Mucosa of gallbladder (tissue), 1 donor: ENCODE measurements at regions not wholly inside any gene's neighbourhood (a gene's known extent, or its start where the extent isn't known, plus 50 kb on each side); places are given as distances from the start of the nearest gene placed in this dataset.

ENCODE experiments used
- DNase-seq: peaks from one replicate; pipeline ENCODE4 v3.0.0-alpha.2; 2020; ENCODE audit warnings: low spot score
- donor health status: DM: no; HTN: no; CAD: no.

DNA sequence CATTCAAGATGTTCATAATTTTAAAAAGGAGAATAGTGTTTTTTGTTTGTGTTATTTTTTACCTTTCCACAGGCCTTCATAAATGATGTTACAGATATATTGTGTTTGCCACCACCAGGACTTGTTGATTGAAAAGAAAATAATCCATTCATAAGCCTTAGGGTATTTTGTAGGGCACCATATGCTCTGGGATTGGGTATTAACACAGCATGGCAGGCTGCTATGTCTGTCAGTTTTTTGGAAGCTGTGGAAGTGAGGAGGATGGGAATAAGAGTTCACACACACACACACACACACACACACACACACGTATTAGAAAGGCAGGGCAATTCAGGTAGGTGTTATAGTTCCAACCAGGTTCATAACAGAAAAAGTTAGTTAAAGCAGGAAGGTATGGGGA lies 237.9 kb downstream of the HDGFL1 start:
- no peak for DNase-seq

DNA sequence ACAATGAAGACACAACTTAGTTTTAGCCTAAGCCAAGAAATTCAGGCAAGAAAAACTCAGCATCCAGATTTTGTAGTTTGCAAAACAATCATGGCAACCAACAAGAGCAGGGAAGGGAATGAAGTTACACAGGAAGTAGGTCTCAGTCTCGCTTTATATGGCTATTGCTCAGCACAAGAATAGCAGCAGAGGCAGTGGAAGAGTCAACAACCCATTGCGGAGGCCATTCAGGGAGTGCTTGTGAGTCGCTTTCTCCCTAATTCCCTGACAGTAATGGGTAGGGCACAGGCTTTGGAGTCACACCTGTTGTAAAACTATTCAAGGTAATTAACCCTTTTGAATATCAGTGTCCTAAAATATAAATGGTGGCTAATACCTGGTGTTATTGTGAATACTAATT lies 238.5 kb downstream of the HDGFL1 start:
- no peak for DNase-seq

DNA sequence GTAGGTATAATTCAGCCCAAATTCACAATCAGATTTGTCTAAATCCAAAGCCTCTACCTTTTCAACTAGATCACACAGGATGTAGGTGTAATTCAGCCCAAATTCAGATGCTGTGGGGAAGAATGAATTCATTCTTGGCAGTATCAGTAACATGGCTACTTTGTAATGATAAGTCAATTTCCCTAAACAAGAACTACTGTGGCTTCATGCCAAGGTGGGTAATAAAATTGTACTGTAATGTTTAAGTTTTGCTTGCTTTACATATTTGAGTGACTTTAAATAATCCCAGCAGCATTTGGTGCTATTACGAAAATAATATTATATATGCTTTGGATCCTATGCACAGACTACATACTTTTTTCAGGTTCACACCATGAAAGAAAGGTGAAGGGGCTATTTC lies 239.1 kb downstream of the HDGFL1 start:
- no peak for DNase-seq

DNA sequence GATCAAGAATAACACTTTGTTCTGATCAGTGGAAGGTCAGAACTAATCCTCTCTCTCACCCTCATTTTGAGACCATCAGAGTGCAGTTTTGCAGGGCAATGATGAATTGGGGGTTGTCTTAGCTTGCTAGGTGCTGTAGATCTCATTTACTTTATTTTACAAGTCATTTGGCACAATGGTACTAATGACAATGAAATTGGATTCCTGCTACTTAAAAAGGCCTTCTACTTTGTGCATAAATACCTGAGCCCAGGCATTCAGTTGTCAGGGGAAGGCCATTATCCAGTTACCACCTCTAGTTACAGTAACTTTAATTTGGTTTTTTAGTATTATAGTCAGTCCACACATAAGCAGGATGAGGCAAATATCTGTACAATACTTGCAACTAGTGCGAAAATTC lies 240.0 kb downstream of the HDGFL1 start:
- DNase-seq, result no peak

DNA sequence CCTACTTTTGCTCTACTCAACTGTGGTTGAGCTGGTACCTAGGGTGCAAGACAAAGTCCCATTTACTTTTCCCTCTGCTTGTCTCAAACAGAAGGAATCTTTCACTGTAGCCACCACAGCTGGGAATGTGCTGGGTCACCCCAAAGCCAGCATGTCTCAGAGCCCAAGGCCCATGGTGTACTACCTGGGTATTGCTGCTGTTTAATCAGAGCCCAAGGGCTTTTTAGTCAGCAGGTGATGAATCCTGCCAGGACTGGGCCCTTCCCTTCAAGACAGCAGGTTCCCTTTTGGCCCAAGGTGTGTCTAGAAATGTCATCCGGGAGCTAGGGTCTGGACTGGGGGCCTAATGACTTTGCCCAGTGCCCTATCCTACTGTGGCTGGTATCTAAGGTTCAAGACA lies 249.8 kb downstream of the HDGFL1 start:
- DNase-seq, result no peak

DNA sequence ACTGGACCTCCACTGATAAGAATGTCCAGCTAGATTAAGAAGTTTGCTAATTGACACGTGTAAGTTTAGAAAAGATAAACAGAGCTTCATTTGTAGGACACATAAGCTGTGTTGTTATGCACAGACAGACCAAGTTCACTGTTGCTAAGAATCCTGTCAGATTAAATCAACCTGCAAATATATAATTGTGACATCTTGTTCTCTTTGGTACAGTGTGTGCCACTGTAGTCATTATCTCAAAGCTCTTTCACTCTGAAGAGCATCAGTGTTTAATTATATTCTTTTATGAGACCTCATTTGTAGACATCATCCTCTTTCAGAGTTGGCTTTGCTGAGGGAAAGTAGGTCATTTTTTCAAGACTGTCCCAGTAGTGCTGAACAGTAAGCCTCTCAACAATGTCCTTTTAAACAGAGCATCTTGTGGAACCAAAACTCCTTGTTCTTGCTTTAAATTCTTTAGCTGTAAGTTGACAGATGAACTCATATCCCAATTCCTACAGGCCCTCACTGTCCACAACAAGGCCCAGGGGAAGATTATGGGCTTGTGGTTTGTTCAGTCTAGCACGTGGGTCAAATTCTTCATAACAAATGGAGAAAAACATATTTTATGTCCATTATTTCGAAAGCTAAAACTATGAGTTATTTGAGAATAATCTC lies 252.4 kb downstream of the HDGFL1 start:
- no peak for DNase-seq

DNA sequence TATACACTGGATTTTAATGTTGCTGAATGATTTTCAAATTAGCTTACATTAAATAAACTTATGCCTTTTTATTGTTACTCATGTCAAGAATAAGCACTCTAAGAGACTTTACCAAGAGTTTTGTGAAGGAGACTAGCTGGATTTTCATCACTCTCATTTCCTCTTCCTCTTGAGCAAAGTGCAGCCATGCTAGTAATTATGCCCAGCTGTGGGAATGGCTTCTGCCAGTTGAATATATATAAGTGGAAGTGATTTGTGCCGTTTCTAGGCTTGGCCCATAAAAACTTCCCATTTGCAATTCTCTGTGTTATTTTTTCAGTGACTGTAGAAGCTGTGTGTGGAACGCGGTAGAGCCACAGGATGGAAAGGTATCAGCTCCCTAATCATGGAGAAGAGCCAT lies 255.8 kb downstream of the HDGFL1 start:
- no peak for DNase-seq

DNA sequence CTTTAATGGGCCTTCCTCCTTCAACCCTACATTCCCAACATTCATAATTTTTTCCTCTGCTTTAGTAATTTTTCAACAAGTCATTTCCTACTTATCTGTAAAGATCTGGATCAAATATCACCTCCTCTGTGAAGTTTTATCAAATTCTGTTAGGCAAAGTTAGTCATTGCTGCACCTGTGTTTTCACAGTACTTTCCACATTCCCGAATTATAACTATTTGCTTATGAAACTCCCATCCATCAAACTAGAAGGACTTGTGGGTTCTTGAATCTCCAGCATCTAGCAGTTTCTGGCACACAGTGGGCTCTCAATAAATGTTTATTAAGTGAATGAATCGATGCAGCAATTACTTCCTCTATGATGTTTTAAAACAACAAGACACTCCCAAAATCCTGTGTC lies 257.6 kb downstream of the HDGFL1 start:
- no peak for DNase-seq

DNA sequence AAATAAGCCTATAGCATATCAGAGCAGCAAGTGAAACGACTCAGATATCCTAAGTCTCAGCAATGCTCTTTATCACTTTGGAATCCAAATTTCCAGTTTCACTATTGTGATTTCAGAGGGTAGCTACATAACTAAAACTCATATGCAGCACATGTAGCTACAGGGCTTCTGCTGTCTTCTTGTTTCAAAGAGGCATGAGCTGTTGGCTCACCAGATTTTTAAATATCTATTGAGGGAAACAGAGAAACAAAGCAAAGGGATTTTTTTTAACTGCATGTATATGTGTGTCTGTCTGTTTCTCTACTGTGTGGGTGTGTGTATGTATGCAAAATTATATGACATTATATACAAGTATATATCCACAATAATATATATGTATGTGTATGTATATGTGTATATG lies 258.4 kb downstream of the HDGFL1 start:
- no peak for DNase-seq

DNA sequence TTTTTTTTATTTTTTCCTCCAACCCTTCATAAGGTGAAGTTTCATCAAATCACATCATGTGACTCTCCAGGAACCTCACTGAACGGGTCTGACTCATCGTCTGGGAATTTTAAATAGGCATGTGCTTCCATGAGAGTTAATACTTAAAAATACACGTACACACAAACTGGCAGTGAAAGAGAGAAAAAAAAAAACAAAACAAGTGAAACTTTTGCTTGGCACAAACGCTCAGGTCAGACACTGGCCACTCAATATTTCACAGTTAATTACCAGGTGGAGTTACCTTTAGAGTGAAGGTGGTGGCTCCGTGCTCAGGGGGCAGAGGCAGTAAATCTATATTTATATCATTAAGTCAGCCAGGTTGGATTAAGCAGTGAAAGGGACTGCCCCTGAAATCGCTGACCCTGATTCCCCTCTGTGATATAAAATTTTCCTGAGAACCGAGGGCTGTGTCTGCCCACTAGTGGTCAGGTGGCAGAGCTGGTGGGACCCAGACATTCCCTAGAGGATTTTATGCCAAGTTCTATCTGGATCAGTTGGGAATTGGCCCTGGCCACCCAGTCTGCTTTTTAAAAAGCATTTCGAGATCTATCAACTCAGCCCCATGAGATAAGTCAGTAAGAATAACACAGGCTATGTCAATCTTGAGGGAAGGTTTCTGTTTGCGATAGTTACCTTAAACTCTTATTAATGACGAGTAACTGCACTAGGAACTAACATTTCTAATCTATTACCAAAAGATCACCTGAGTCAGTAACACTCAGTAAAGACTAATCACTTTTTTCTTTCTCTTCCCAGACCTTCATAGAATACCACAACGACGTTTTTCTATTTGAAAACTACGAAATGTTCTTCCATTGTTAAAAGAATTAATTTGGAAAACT lies 259.1 kb downstream of the HDGFL1 start:
- peak; percentile 79 for DNase-seq

DNA sequence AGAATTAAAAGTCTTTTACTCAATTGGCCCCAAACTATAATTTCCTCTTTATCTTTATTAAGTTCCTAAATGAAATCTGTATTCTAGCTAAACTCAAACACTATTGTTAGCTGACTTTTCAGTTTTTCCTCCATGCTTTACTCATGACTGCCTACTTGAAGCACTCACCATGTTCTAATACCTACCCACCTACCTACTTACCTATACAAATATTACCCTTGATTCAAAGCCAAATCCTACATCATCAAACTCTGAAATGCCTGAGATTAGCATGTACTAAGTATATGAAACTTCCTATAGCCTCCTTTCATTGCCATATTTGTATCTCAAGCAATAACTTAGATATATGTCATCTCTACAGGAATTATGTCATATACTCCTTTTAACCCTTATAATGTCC lies 259.7 kb downstream of the HDGFL1 start:
- DNase-seq, result no peak

DNA sequence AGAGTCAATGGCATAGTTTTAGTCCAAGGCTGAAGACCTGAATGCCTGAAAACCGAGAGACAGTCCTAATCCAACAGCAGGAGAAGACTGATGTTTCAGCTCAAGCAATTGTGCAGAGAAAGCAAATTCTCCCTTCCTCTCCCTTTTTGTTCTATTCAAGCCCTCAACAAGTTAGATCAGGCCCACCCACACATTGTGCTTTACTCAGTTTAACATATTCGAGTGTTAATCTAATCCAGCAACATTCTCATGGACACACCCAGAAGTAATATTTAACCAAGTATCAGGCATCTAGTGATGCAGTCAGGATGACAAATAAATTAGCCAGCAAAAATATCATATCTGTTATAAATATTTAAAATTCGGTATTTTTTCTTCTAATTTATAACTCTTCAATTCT lies 261.1 kb downstream of the HDGFL1 start:
- DNase-seq, result no peak

DNA sequence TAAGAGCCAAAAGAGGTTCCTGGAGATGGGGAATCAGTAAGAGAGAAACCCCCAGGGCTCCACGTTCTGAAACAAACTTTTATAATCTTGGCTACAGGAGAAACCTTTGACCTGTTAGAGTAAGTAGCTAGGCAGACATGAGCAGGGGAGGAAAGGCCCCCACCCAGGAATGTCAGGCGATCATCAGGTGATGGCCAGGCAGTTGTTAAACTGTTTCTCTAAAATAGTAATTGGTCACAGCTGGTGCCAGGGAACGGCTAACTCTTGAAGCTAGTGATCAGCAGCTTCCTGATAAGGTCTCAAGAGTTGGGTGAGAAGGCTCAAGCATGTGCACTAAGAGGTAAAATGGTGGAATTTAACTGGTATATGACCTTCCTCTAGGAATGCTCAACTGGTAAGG lies 263.8 kb downstream of the HDGFL1 start:
- DNase-seq, result no peak

DNA sequence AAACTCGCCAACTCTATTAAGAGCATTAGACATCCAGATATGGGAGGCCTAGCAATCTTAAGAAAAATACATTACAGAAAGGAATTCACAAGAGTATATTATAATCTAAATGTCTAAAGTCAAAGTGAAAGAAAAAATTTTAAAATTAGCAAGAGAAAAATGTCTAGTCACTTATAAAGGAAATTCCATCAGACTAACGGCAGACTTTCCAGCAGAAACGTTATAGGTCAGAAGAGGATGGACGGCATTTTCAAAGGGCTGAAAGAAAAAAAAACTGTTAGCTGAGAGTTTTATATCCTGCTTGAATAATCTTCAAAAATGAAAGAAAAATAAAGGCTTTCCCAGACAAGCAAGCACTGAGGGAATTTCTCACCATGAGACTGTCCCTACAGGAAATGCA lies 269.0 kb downstream of the HDGFL1 start:
- DNase-seq, result no peak

DNA sequence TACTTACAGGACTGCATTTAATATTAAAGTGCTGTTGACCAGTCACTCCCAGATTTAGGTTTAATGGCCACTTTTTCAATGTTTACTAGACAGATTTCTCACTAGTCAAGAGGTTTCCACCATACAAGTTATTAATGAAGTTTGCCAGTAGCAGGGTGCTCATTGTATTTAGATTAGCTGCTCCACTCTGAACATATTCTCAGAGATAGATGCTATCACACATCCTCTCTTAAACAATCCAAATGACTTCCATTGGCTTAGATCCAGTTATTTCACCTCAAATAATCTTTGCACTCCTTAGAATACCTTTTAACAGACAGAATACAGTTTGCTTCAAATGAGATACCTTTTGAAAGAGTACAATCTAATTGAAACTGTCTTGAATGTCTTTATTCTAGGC lies 276.1 kb downstream of the HDGFL1 start:
- DNase-seq, result no peak

DNA sequence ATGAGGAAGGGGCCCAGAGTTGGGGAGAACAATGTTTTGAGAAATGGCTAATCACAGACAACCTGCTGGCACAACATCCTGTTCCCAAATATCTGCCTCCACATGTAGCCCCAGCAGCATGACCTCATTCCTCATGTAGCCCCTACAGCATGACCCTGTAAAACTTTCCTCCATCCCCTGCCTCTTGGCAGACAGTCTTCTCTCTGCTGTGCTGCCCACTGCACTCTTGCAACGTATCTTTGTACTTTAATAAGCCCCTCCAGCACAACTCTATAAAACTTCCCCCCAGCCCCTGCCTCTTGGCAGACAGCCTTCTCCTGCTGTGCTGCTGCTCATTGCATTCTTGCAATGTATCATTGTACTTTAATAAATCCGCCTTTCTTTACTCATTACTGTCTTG lies 278.8 kb downstream of the HDGFL1 start:
- no peak for DNase-seq

DNA sequence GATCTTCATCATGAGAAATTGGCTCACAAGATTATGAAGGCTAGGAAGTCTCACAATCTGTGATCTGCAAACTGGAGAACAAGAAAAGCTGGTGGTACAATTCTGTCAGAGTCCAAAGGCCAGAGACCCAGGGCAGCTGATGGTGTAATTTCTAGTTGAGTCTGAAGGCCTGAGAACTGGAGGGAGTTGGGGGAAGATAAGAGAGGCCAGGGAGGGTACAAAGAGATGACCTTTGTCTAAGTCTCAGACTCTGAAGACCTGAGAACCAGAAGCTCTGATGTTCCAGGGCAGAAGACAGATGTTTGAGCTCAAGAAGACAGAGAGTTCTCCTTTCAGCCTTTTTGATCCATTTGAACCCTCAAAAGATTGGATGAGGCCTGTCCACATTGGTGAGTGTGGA lies 280.6 kb downstream of the HDGFL1 start:
- no peak for DNase-seq

DNA sequence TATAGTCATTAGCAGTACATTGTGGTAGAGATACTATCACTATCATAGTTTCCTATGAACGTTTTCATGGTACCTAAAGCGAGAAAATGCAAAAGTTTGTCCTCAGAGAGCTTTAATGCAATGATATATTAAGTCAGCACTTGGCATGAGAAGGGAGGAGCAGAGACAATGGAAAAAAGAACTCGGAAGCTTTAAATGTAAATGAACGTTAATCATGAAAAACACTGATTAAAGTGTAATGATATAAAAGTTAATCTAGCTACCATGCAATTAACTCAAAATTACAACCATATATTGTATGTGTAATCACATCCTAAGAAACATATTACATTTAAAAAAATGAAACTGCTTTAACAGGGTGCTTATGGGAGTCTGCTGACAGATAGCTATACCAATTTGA lies 282.7 kb downstream of the HDGFL1 start:
- no peak for DNase-seq

DNA sequence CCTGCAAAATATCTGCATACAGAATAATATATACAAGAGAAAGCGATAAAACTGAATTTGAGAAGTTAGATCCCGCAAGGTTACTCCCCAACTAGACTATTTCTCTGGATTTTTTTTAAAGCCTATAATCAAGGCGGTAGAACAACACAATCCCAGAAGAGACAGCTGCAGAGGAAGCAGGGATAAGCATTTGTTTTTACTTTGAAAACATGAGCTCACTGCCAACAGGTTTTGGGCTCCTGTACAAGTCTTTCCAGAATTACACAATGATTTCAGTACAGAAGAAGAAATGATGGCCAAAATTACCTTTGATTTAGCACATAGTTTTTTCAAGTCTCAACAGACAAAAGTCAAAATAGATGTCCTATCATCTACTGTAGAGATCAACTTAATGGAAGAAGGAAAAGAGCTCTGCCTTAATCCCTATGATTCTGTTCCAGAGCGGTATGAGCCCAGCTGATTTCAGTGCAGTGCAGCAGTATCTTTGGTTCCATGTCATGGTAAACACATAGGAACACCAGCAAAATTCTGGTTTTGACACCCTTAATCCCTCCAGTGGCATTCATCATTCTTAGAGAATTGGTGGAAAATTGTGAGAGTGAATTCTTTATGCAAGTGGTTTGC lies 304.3 kb downstream of the HDGFL1 start:
- DNase-seq, result no peak

DNA sequence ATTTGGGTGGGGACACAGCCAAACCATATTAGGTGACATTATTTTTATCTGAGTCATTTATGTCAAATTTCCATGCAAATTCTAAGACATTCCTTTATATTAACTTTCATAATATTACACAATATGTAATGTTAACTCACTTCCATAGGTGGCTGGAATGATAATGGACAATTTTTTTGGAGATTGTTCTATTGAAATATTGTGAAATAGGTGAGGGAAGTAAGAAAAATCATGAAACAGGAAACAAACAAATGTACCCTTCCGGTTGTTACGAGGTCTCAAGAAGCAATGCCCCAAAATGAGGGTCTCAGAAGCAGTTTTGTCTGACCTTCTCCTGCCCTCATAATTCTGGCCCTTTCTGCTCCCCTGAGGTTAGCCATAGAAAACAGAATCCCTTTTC lies 306.5 kb downstream of the HDGFL1 start:
- DNase-seq, result no peak

DNA sequence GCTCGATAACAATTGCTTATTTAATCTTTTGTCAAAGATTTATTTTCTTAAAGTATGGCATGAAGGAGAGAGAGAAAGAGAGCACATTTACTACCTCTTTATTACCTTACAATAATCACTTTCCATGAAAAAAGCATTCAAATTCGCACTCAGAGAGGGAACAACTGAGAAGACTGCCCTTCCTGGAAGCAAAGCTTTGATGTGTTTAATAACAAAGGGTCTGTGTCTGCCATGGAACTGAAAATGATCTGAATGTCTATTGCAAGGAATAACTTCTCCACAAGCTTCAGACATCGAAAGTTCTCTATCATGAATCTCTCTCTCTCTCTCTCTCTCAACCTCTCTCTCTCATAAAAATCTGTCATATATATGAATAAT lies 308.9 kb downstream of the HDGFL1 start:
- no peak for DNase-seq

DNA sequence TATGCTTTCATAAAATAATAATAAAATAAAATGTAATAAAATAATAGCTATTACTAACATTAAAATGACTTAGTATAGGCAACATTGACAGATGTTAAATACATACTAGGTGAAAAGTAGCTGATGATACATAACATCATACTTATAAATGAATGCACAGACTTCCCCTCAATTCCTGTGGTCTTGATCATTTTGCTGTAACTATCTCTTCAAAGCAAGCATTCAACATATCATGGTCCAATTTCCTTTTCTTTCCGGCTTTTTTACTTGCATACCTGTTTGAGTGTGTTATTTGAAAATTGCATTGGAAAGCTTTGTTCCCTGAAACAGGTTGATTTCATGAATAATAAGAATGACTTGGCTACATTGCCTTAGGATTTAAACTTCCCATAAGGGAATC lies 309.3 kb downstream of the HDGFL1 start:
- no peak for DNase-seq
